ENCODE measurements at regions not wholly inside any gene's neighbourhood (a gene's known extent, or its start where the extent isn't known, plus 50 kb on each side); places are given as distances from the start of the nearest gene placed in this dataset.

- TF ChIP-seq ZNF776 (tag by site-specific recombination; IDR thresholded peaks at IDR 0.05; ENCODE audit: borderline replicate concordance) = no peak
Measured at GRCh38 chr12:78793491-78793890, 71.1 kb upstream of the SYT1 start (continued).

GRCh38 chr12:78793982-78794381 is 70.6 kb upstream of the SYT1 start:
- H3K36me3 ChIP-seq (ENCODE audit: control insufficient read depth in 2 of 2, insufficient read depth in 1 of 2, low read length in 2 of 2) = no peaks in the 10 kb centered on the region
- CTCF ChIA-PET = interaction anchor here (0.6 kb wide), 1 partner anchor 200 kb away, joined by 4 read pairs; no protein-coding TSS in a partner anchor
- no peak overlapping the region for H3K27ac ChIP-seq (ENCODE audit: extremely low read depth, low read depth, low read length)
- no peaks in the 10 kb centered on the region for H3K9me3 ChIP-seq (ENCODE audit: control insufficient read depth, insufficient read depth, low read depth, low read length)
- POLR2A ChIA-PET = no interaction called here
- no peak overlapping the region for H3K4me3 ChIP-seq (ENCODE audit: low read depth, low read length)
- TF ChIP-seq ZSCAN4 (tag by site-specific recombination; IDR thresholded peaks at IDR 0.05) (no peak), ZNF785 (tag by site-specific recombination; IDR thresholded peaks at IDR 0.05) (no peak), WT1 (tag by site-specific recombination; IDR thresholded peaks at IDR 0.05) (no peak), ZSCAN5A (tag by site-specific recombination; IDR thresholded peaks at IDR 0.05) (no peak), INSM2 (tag by site-specific recombination; IDR thresholded peaks at IDR 0.05) (no peak), ZBTB44 (tag by site-specific recombination; IDR thresholded peaks at IDR 0.05) (no peak), ZNF18 (tag by site-specific recombination; IDR thresholded peaks at IDR 0.05) (no peak), ZNF549 (tag by site-specific recombination; IDR thresholded peaks at IDR 0.05) (no peak), ZNF114 (tag by site-specific recombination; IDR thresholded peaks at IDR 0.05) (no peak)
- no peaks in the 10 kb centered on the region for H3K4me1 ChIP-seq (ENCODE audit: control insufficient read depth, insufficient read depth, low read length)

GRCh38 chr12:78795934-78796445 is 68.6 kb upstream of the SYT1 start:
- CTCF ChIA-PET = interaction anchor here (0.7 kb wide), 1 partner anchor 1473 kb away, joined by 4 read pairs; no protein-coding TSS in a partner anchor
- POLR2A ChIA-PET = no interaction called here

More at GRCh38 chr12:78795934-78796445, 68.6 kb upstream of the SYT1 start:
- Histone ChIP-seq H3K4me3 (ENCODE audit: low read depth, low read length) (no peak overlapping the region), H3K36me3 (ENCODE audit: control insufficient read depth in 2 of 2, insufficient read depth in 1 of 2, low read length in 2 of 2) (no peaks in the 10 kb centered on the region), H3K4me1 (ENCODE audit: control insufficient read depth, insufficient read depth, low read length) (no peaks in the 10 kb centered on the region), H3K27ac (ENCODE audit: extremely low read depth, low read depth, low read length) (no peak overlapping the region), H3K9me3 (ENCODE audit: control insufficient read depth, insufficient read depth, low read depth, low read length) (no peaks in the 10 kb centered on the region)
- TF ChIP-seq PBX3 (CRISPR knock-in tag; IDR thresholded peaks at IDR 0.05) (no peak), KLF16 (tag by site-specific recombination; IDR thresholded peaks at IDR 0.05) (no peak), ZNF704 (tag by site-specific recombination; IDR thresholded peaks at IDR 0.05) (no peak), ZNF175 (tag by site-specific recombination; IDR thresholded peaks at IDR 0.05) (no peak), ZNF133 (tag by site-specific recombination; IDR thresholded peaks at IDR 0.05) (no peak), ZNF132 (tag by site-specific recombination; IDR thresholded peaks at IDR 0.05; ENCODE audit: borderline replicate concordance) (no peak), MEIS1 (CRISPR knock-in tag; IDR thresholded peaks at IDR 0.05; ENCODE audit: borderline replicate concordance) (no peak), ZNF366 (tag by site-specific recombination; conservative IDR thresholded peaks at IDR 0.05) (no peak), ZNF830 (tag by site-specific recombination; IDR thresholded peaks at IDR 0.05; ENCODE audit: low read depth) (no peak), ZNF692 (tag by site-specific recombination; IDR thresholded peaks at IDR 0.05) (no peak), ZNF302 (tag by site-specific recombination; IDR thresholded peaks at IDR 0.05; ENCODE audit: low read depth) (no peak)

Measured in HEK293 (cell line).